GM23248 (cell line): ENCODE measurements at regions not wholly inside any gene's neighbourhood (a gene's known extent, or its start where the extent isn't known, plus 50 kb on each side); places are given as distances from the start of the nearest gene placed in this dataset.

Experiments used
- EZH2 ChIP-seq: fragments of 200-600 bp; sonication (generic); IDR thresholded peaks from 2 replicates; pipeline ENCODE4 v1.6.1; 2018; ENCODE audit warnings: antibody characterized with exemption, mild to moderate bottlenecking; ENCODE audit not compliant: insufficient read depth, poor library complexity, severe bottlenecking
- EZH2phosphoT487 ChIP-seq: fragments of 200-600 bp; sonication (generic); IDR thresholded peaks from 2 replicates; pipeline ENCODE4 v1.6.1; 2018; ENCODE audit warnings: antibody characterized with exemption, moderate library complexity, mild to moderate bottlenecking, low read depth; ENCODE audit not compliant: insufficient read depth

DNA sequence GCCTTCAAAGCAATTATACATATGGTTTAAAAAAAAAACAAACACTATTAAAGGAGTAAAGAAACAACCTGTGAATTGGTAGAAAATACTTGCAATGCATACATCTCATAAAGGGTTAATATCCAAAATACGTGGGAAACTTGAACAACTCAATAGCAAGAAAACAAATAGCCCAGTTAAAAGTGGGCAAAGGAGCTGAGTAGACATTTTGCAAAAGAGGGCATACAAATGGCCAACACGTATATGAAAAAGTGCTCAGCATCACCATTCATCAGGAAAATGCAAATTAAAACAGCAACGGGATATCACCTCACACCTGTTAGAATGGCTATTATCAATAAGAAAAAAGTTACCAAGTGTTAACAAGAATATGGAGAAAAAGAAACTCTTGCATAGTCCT is 298.3 kb upstream of the RBMS1 start:
- TF ChIP-seq EZH2 (no peak), EZH2phosphoT487 (no peak)
